ENCODE measurements at regions not wholly inside any gene's neighbourhood (a gene's known extent, or its start where the extent isn't known, plus 50 kb on each side); places are given as distances from the start of the nearest gene placed in this dataset.

DNA sequence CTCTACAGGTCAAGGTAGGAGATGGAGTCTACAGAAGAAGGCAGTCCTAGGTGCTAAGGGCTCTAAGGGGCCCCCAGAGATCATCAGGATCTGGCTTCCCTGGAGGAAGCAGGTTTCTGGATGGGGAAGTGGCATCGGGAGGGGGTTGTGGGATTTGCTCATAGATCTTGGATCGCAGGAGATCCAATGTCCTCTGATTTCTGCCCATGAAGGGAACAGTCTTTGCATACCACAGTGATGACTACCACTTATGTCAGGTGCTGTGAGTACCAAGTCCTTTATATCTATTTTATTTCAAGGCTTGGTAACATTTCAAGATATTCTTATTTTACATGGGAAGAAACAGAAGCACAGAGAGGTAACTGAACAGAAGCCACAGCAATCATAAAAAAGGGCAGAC lies 164.0 kb downstream of the RGS9 start:
- ChIA-PET POLR2A (no interaction called here), CTCF (no interaction called here)
- Mint-ChIP-seq H3K4me1 (no peaks in the 10 kb centered on the region), H3K4me3 (no peak overlapping the region), H3K9me3 (ENCODE audit: insufficient read depth) (no peaks in the 10 kb centered on the region), H3K27ac (no peak overlapping the region), H3K27me3 (peaks cover 19% of the 10 kb centered on the region)
- ATAC-seq (ENCODE audit: low read depth) (no peak), DNase-seq (no peak)
- Histone ChIP-seq H3K9ac (ENCODE audit: low read length) (no peak overlapping the region), H4K20me1 (ENCODE audit: control insufficient read depth, insufficient read depth, low read length, poor library complexity, severe bottlenecking) (no peaks in the 10 kb centered on the region), H3K4me2 (replicated peaks; ENCODE audit: low read depth, low read length, poor library complexity, severe bottlenecking) (no peak overlapping the region), H3K79me2 (ENCODE audit: control insufficient read depth, insufficient read depth, low read length) (no peaks in the 10 kb centered on the region), H3K4me3 (ENCODE audit: control extremely low read depth in 1 of 5, extremely low read depth in 1 of 5, insufficient read depth in 1 of 5, low read depth in 2 of 5, low read length in 4 of 5) (no peak overlapping the region), H3K27me3 (replicated peaks in 1 of 4; ENCODE audit: control extremely low read depth in 1 of 4, control insufficient read depth in 3 of 4, insufficient read depth in 4 of 4, low read length in 3 of 4) (no peaks in the 10 kb centered on the region), H3K9me3 (ENCODE audit: control extremely low read depth in 1 of 3, control insufficient read depth in 2 of 3, insufficient read depth in 1 of 3, low read length in 2 of 3) (peaks cover 0 to 4% (median 0%) of the 10 kb centered on the region in 3 donors), H3K4me1 (ENCODE audit: control insufficient read depth in 2 of 2, insufficient read depth in 2 of 2, low read length in 2 of 2) (no peaks in the 10 kb centered on the region), H3K27ac (ENCODE audit: low read length in 2 of 2) (no peak overlapping the region), H3K36me3 (replicated peaks in 1 of 2; ENCODE audit: control extremely low read depth in 1 of 2, control insufficient read depth in 1 of 2, extremely low read depth in 1 of 2, insufficient read depth in 2 of 2, low read length in 1 of 2) (no peaks in the 10 kb centered on the region), H2AFZ (ENCODE audit: insufficient read depth, low read depth, low read length, poor library complexity, severe bottlenecking) (no peak overlapping the region)
- TF ChIP-seq EZH2 (IDR thresholded peaks at IDR 0.05; ENCODE audit: borderline replicate concordance, insufficient read depth, low read depth, low read length, poor library complexity, severe bottlenecking), result no peak
- TF ChIP-seq, protein P1, sequence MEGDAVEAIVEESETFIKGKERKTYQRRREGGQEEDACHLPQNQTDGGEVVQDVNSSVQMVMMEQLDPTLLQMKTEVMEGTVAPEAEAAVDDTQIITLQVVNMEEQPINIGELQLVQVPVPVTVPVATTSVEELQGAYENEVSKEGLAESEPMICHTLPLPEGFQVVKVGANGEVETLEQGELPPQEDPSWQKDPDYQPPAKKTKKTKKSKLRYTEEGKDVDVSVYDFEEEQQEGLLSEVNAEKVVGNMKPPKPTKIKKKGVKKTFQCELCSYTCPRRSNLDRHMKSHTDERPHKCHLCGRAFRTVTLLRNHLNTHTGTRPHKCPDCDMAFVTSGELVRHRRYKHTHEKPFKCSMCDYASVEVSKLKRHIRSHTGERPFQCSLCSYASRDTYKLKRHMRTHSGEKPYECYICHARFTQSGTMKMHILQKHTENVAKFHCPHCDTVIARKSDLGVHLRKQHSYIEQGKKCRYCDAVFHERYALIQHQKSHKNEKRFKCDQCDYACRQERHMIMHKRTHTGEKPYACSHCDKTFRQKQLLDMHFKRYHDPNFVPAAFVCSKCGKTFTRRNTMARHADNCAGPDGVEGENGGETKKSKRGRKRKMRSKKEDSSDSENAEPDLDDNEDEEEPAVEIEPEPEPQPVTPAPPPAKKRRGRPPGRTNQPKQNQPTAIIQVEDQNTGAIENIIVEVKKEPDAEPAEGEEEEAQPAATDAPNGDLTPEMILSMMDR (IDR thresholded peaks at IDR 0.05), result no peak
- WGBS (ENCODE audit: insufficient coverage), result 67% methylated on average over 1 of the region's 2 CpGs
- intact Hi-C loops (cut with micrococcal nuclease), result no loop called here

DNA sequence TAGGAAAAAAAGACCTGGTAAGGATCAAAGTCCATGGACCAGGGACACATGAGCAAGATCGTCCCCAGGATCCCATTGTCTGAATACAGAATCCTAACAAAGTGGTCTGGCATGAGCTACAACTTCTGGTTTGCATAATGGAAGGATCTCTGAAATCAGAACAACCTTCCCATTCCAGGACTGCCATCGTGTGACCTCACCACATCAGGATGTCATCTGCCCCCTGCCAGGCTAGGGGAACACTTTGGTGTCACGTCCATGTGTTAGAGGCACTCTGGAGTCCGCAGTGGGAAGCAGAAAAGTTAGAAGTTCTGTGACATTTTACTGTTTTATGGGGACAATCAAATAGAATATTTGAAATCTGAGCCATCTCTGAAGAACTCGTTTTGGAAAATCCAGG lies 160.7 kb downstream of the RGS9 start:
- Histone ChIP-seq H3K4me2 (replicated peaks; ENCODE audit: low read depth, low read length, poor library complexity, severe bottlenecking) (no peak overlapping the region), H3K27me3 (replicated peaks in 1 of 4; ENCODE audit: control extremely low read depth in 1 of 4, control insufficient read depth in 3 of 4, insufficient read depth in 4 of 4, low read length in 3 of 4) (no peaks in the 10 kb centered on the region), H2AFZ (ENCODE audit: insufficient read depth, low read depth, low read length, poor library complexity, severe bottlenecking) (no peak overlapping the region), H3K9ac (ENCODE audit: low read length) (no peak overlapping the region), H3K36me3 (replicated peaks in 1 of 2; ENCODE audit: control extremely low read depth in 1 of 2, control insufficient read depth in 1 of 2, extremely low read depth in 1 of 2, insufficient read depth in 2 of 2, low read length in 1 of 2) (no peaks in the 10 kb centered on the region), H3K79me2 (ENCODE audit: control insufficient read depth, insufficient read depth, low read length) (no peaks in the 10 kb centered on the region), H3K4me3 (ENCODE audit: control extremely low read depth in 1 of 5, extremely low read depth in 1 of 5, insufficient read depth in 1 of 5, low read depth in 2 of 5, low read length in 4 of 5) (no peak overlapping the region), H3K9me3 (ENCODE audit: control extremely low read depth in 1 of 3, control insufficient read depth in 2 of 3, insufficient read depth in 1 of 3, low read length in 2 of 3) (no peaks in the 10 kb centered on the region), H3K27ac (ENCODE audit: low read length in 2 of 2) (no peak overlapping the region), H3K4me1 (ENCODE audit: control insufficient read depth in 2 of 2, insufficient read depth in 2 of 2, low read length in 2 of 2) (no peaks in the 10 kb centered on the region), H4K20me1 (ENCODE audit: control insufficient read depth, insufficient read depth, low read length, poor library complexity, severe bottlenecking) (no peaks in the 10 kb centered on the region)
- Mint-ChIP-seq H3K27ac (no peak overlapping the region), H3K27me3 (peaks cover 27% of the 10 kb centered on the region), H3K4me1 (no peaks in the 10 kb centered on the region), H3K9me3 (ENCODE audit: insufficient read depth) (no peaks in the 10 kb centered on the region), H3K4me3 (no peak overlapping the region)
- WGBS (ENCODE audit: insufficient coverage), result 31% methylated on average over 5 of the region's 5 CpGs
- intact Hi-C loops (cut with micrococcal nuclease), result no loop called here
- ChIA-PET CTCF (interaction anchor here (1.0 kb wide), 1 partner anchor 868 kb away, joined by 3 read pairs; no protein-coding TSS in a partner anchor), POLR2A (no interaction called here)
- TF ChIP-seq, protein P1 (IDR thresholded peaks at IDR 0.05), result no peak
- no peak for TF ChIP-seq EZH2 (IDR thresholded peaks at IDR 0.05; ENCODE audit: borderline replicate concordance, insufficient read depth, low read depth, low read length, poor library complexity, severe bottlenecking)
- ATAC-seq (ENCODE audit: low read depth) (no peak), DNase-seq (no peak)
